Mesenchymal stem cell (in vitro differentiated cells and primary cell): ENCODE measurements at regions not wholly inside any gene's neighbourhood (a gene's known extent, or its start where the extent isn't known, plus 50 kb on each side); places are given as distances from the start of the nearest gene placed in this dataset.
"Not testable (repeated sequence)": the region's sequence is repeated elsewhere in the genome, so short reads cannot be mapped to it uniquely, and the experiment has no call there.

Source experiments
- DNase-seq: peaks from one replicate; pipeline ENCODE4 v3.0.0-alpha.2; 2013
- H2AFZ ChIP-seq: one replicate; pipeline ENCODE4 v1.6.1; 2013; ENCODE audit warnings: low read depth, mild to moderate bottlenecking, control low read depth, inconsistent platforms, low read length, moderate library complexity
- H2AK5ac ChIP-seq: 2 replicates; pipeline ENCODE4 v1.6.1; 2013; ENCODE audit warnings: low read length, moderate library complexity, mild to moderate bottlenecking, inconsistent platforms; ENCODE audit not compliant: severe bottlenecking
- H2BK120ac ChIP-seq: one replicate; pipeline ENCODE4 v1.6.1; 2013; ENCODE audit warnings: low read depth, mild to moderate bottlenecking, inconsistent platforms, low read length, moderate library complexity
- H2BK12ac ChIP-seq, 2 experiments: one replicate each; pipeline ENCODE4 v1.6.1; 2013; ENCODE audit warnings: inconsistent platforms in 2 of 2, low read length in 2 of 2, mild to moderate bottlenecking in 2 of 2, moderate library complexity in 2 of 2, control low read depth in 1 of 2
- H2BK15ac ChIP-seq: one replicate; pipeline ENCODE4 v1.6.1; 2013; ENCODE audit warnings: mild to moderate bottlenecking, low read depth, inconsistent platforms; ENCODE audit not compliant: poor library complexity, severe bottlenecking
- H2BK5ac ChIP-seq: 2 replicates; pipeline ENCODE4 v1.6.1; 2013; ENCODE audit warnings: low read depth, mild to moderate bottlenecking, low read length, control low read depth, inconsistent platforms; ENCODE audit not compliant: poor library complexity, severe bottlenecking
- H3K14ac ChIP-seq, 2 experiments: one replicate each; pipeline ENCODE4 v1.6.1; 2013; ENCODE audit warnings: inconsistent platforms in 2 of 2, low read length in 2 of 2, control low read depth in 1 of 2, mild to moderate bottlenecking in 1 of 2, moderate library complexity in 1 of 2
- H3K18ac ChIP-seq, 2 experiments: one replicate each; pipeline ENCODE4 v1.6.1; 2013; ENCODE audit warnings: inconsistent platforms in 2 of 2, low read length in 2 of 2, control low read depth in 1 of 2, low read depth in 1 of 2, mild to moderate bottlenecking in 1 of 2
- H3K23ac ChIP-seq, 2 experiments: one replicate each; pipeline ENCODE4 v1.6.1; 2013; ENCODE audit warnings: inconsistent platforms in 2 of 2, low read length in 2 of 2, mild to moderate bottlenecking in 2 of 2, moderate library complexity in 2 of 2, control low read depth in 1 of 2
- H3K27ac ChIP-seq: 2 replicates; pipeline ENCODE4 v1.5.1; 2013; ENCODE audit warnings: mild to moderate bottlenecking, moderate library complexity, low read length, control low read depth, inconsistent platforms; ENCODE audit not compliant: poor library complexity, severe bottlenecking
- H3K27me3 ChIP-seq, 2 experiments: 2 replicates each; pipeline versions ENCODE4 v1.6.1 to v1.7.0; 2013; ENCODE audit warnings: low read length in 2 of 2, mild to moderate bottlenecking in 2 of 2, moderate library complexity in 2 of 2, control low read depth in 1 of 2, inconsistent platforms in 1 of 2; ENCODE audit not compliant: control insufficient read depth in 1 of 2, insufficient read depth in 1 of 2
- H3K36me3 ChIP-seq, 2 experiments: 2 replicates each; pipeline versions ENCODE4 v1.6.1 to v1.7.0; 2013; ENCODE audit warnings: low read length in 2 of 2, control low read depth in 1 of 2, inconsistent platforms in 1 of 2, low read depth in 1 of 2, mild to moderate bottlenecking in 1 of 2; ENCODE audit not compliant: insufficient read depth in 2 of 2, control insufficient read depth in 1 of 2
- H3K4ac ChIP-seq, 2 experiments: one replicate each; pipeline ENCODE4 v1.6.1; 2013; ENCODE audit warnings: inconsistent platforms in 2 of 2, low read length in 2 of 2, mild to moderate bottlenecking in 2 of 2, moderate library complexity in 2 of 2, control low read depth in 1 of 2, low read depth in 1 of 2
- H3K4me1 ChIP-seq: 2 replicates; pipeline ENCODE4 v1.6.1; 2013; ENCODE audit warnings: low read depth, low read length, control low read depth; ENCODE audit not compliant: control insufficient read depth, insufficient read depth
- H3K4me2 ChIP-seq: 2 replicates; pipeline ENCODE4 v1.6.1; 2013; ENCODE audit warnings: low read length, mild to moderate bottlenecking, inconsistent platforms; ENCODE audit not compliant: poor library complexity, severe bottlenecking
- H3K4me3 ChIP-seq, 2 experiments: 2 replicates each; pipeline versions ENCODE4 v1.5.1 to v1.7.0; 2013; ENCODE audit warnings: low read length in 2 of 2, mild to moderate bottlenecking in 2 of 2, control low read depth in 1 of 2, low read depth in 1 of 2; ENCODE audit not compliant: insufficient read depth in 1 of 2
- H3K79me1 ChIP-seq: replicated peaks from 2 replicates; pipeline ENCODE4 v1.6.1; 2013; ENCODE audit warnings: mild to moderate bottlenecking, control low read depth, low read length, inconsistent platforms; ENCODE audit not compliant: poor library complexity, severe bottlenecking
- H3K9ac ChIP-seq: 2 replicates; pipeline ENCODE4 v1.7.0; 2013; ENCODE audit warnings: mild to moderate bottlenecking, low read length, moderate library complexity
- H3K9me3 ChIP-seq: 2 replicates; pipeline ENCODE4 v1.7.0; 2013; ENCODE audit warnings: mild to moderate bottlenecking, low read length; ENCODE audit not compliant: control insufficient read depth
- H4K8ac ChIP-seq: one replicate; pipeline ENCODE4 v1.6.1; 2013; ENCODE audit warnings: inconsistent platforms, mild to moderate bottlenecking, low read length, moderate library complexity
- H4K91ac ChIP-seq: one replicate; pipeline ENCODE4 v1.6.1; 2013; ENCODE audit warnings: mild to moderate bottlenecking, low read length, inconsistent platforms
- WGBS: methylation state at CpG from one replicate; pipeline ENCODE4 v1.1.7; 2013; ENCODE audit warnings: mixed read lengths; 5-methylcytosine and 5-hydroxymethylcytosine counted together

- no peaks in the 10 kb centered on the region for H3K36me3 ChIP-seq
- WGBS, result 81% methylated on average over 6 of the region's 8 CpGs
- no peak overlapping the region for H3K4ac ChIP-seq
- no peak overlapping the region for H3K14ac ChIP-seq
- H2BK5ac ChIP-seq, result no peak overlapping the region
- DNase-seq, result no peak
- H3K23ac ChIP-seq, result no peak overlapping the region
- no peak overlapping the region for H2AFZ ChIP-seq
- no peak overlapping the region for H3K9ac ChIP-seq
- H2BK15ac ChIP-seq, result no peak overlapping the region
- H3K4me2 ChIP-seq, result no peak overlapping the region
- H3K4me1 ChIP-seq, result no peaks in the 10 kb centered on the region
- peaks cover 14% of the 10 kb centered on the region for H3K9me3 ChIP-seq
- no peak overlapping the region for H2BK120ac ChIP-seq
- no peak overlapping the region for H4K91ac ChIP-seq
- H3K79me1 ChIP-seq, result no peaks in the 10 kb centered on the region
- no peak overlapping the region for H3K18ac ChIP-seq
- no peak overlapping the region for H3K4me3 ChIP-seq
- no peak overlapping the region for H2AK5ac ChIP-seq
- H3K27me3 ChIP-seq, result no peaks in the 10 kb centered on the region
- no peak overlapping the region for H2BK12ac ChIP-seq
- H4K8ac ChIP-seq, result no peak overlapping the region
- no peak overlapping the region for H3K27ac ChIP-seq
Observed at GRCh38 chr19:28612275-28612769, 600.6 kb downstream of the UQCRFS1 start.

- not testable (repeated sequence) for H2AK5ac ChIP-seq, H3K23ac ChIP-seq, H2BK15ac ChIP-seq, H3K9ac ChIP-seq, H3K4me1 ChIP-seq, H3K4me2 ChIP-seq, H3K14ac ChIP-seq, H3K4me3 ChIP-seq, H2BK5ac ChIP-seq, H2AFZ ChIP-seq, H2BK120ac ChIP-seq, H2BK12ac ChIP-seq, H3K4ac ChIP-seq, H3K36me3 ChIP-seq, DNase-seq, H3K27me3 ChIP-seq, H3K79me1 ChIP-seq, H4K91ac ChIP-seq, H3K27ac ChIP-seq, H4K8ac ChIP-seq, H3K18ac ChIP-seq
- whole genome bisulfite sequencing, result 92% methylated on average over 7 of the region's 8 CpGs
- peaks cover 14% of the 10 kb centered on the region for H3K9me3 ChIP-seq
Observed at GRCh38 chr19:28611227-28611914, 601.6 kb downstream of the UQCRFS1 start.

- 93% methylated on average over 6 of the region's 6 CpGs for WGBS
- Histone ChIP-seq H3K4me1 (no peaks in the 10 kb centered on the region), H3K14ac (no peak overlapping the region), H3K9me3 (peaks cover 14% of the 10 kb centered on the region), H3K9ac (no peak overlapping the region), H3K23ac (no peak overlapping the region), H2BK120ac (no peak overlapping the region), H2BK5ac (no peak overlapping the region), H3K18ac (no peak overlapping the region), H3K4me3 (no peak overlapping the region), H2BK15ac (no peak overlapping the region), H2BK12ac (no peak overlapping the region), H4K8ac (no peak overlapping the region), H3K4me2 (no peak overlapping the region), H4K91ac (no peak overlapping the region), H3K36me3 (peaks cover 0 to 7% of the 10 kb centered on the region in 2 experiments), H3K4ac (no peak overlapping the region), H3K79me1 (no peaks in the 10 kb centered on the region), H3K27me3 (no peaks in the 10 kb centered on the region), H3K27ac (no peak overlapping the region), H2AFZ (no peak overlapping the region), H2AK5ac (no peak overlapping the region)
- DNase-seq, result no peak
Observed at GRCh38 chr19:28610731-28611130, 602.2 kb downstream of the UQCRFS1 start.

GRCh38 chr19:28609944-28610343, 603.0 kb downstream of the UQCRFS1 start:
- Histone ChIP-seq H3K18ac (no peak overlapping the region), H2BK5ac (no peak overlapping the region), H3K4me2 (no peak overlapping the region), H2BK120ac (no peak overlapping the region), H3K4me1 (no peaks in the 10 kb centered on the region), H3K23ac (no peak overlapping the region), H3K27ac (no peak overlapping the region), H4K8ac (no peak overlapping the region), H3K79me1 (no peaks in the 10 kb centered on the region), H3K4ac (no peak overlapping the region), H3K4me3 (no peak overlapping the region), H3K36me3 (peaks cover 0 to 7% of the 10 kb centered on the region in 2 experiments), H2AFZ (no peak overlapping the region), H3K27me3 (no peaks in the 10 kb centered on the region), H3K9ac (no peak overlapping the region), H2BK15ac (no peak overlapping the region), H2AK5ac (no peak overlapping the region), H3K14ac (no peak overlapping the region), H2BK12ac (no peak overlapping the region), H4K91ac (no peak overlapping the region), H3K9me3 (peaks cover 10% of the 10 kb centered on the region)
- no peak for DNase-seq
- 91% methylated on average over 5 of the region's 5 CpGs for WGBS
